Nephron (organoid): ENCODE measurements at regions not wholly inside any gene's neighbourhood (a gene's known extent, or its start where the extent isn't known, plus 50 kb on each side); places are given as distances from the start of the nearest gene placed in this dataset.

Experiments used
- H3K27ac Mint-ChIP-seq, 3 experiments: 2 replicates each; pipeline ENCODE4 v1.8.0; 2020; ENCODE audit warnings: mixed read lengths in 3 of 3, mild to moderate bottlenecking in 2 of 3, moderate library complexity in 1 of 3
- H3K27me3 Mint-ChIP-seq: 2 replicates; pipeline ENCODE4 v1.8.0; 2021; ENCODE audit warnings: low read depth, mild to moderate bottlenecking, moderate library complexity, mixed read lengths
- H3K36me3 Mint-ChIP-seq: 2 replicates; pipeline ENCODE4 v1.8.0; 2020; ENCODE audit warnings: low read depth, mixed read lengths
- H3K4me1 Mint-ChIP-seq: 2 replicates; pipeline ENCODE4 v1.8.0; 2020; ENCODE audit warnings: mixed read lengths
- H3K4me3 Mint-ChIP-seq, 3 experiments: 2 replicates each; pipeline ENCODE4 v1.8.0; 2020; ENCODE audit warnings: mild to moderate bottlenecking in 3 of 3, mixed read lengths in 3 of 3, moderate library complexity in 2 of 3
- H3K9me3 Mint-ChIP-seq: 2 replicates; pipeline ENCODE4 v1.8.0; 2020; ENCODE audit warnings: mixed read lengths
- CTCF ChIP-seq, 3 experiments: fragments of 200-600 bp; sonication (generic); IDR thresholded peaks; one replicate each; pipeline ENCODE4 v1.5.0; 2021; ENCODE audit warnings: antibody characterized with exemption in 3 of 3; ENCODE audit not compliant: unreplicated experiment in 3 of 3

- no peak overlapping the region for H3K27ac Mint-ChIP-seq
- no peaks in the 10 kb centered on the region for H3K9me3 Mint-ChIP-seq
- no peaks in the 10 kb centered on the region for H3K4me1 Mint-ChIP-seq
- peaks cover 4% of the 10 kb centered on the region for H3K27me3 Mint-ChIP-seq
- no peak overlapping the region for H3K4me3 Mint-ChIP-seq
- TF ChIP-seq CTCF (IDR thresholded peaks at IDR 0.05; ENCODE audit: unreplicated experiment in 3 of 3), result no peak
- H3K36me3 Mint-ChIP-seq, result no peaks in the 10 kb centered on the region
Measured at GRCh38 chr5:147068998-147069397, 165.8 kb upstream of the STK32A start.

- Mint-ChIP-seq H3K36me3 (no peaks in the 10 kb centered on the region), H3K4me3 (no peak overlapping the region), H3K4me1 (no peaks in the 10 kb centered on the region), H3K27me3 (peaks cover 4% of the 10 kb centered on the region), H3K9me3 (no peaks in the 10 kb centered on the region), H3K27ac (no peak overlapping the region)
- TF ChIP-seq CTCF (IDR thresholded peaks at IDR 0.05; ENCODE audit: unreplicated experiment in 3 of 3), result no peak
Measured at GRCh38 chr5:147072622-147073021, 162.2 kb upstream of the STK32A start.

GRCh38 chr5:147073098-147073497 is 161.7 kb upstream of the STK32A start:
- Mint-ChIP-seq H3K27me3 (peaks cover 4% of the 10 kb centered on the region), H3K4me3 (no peak overlapping the region), H3K9me3 (no peaks in the 10 kb centered on the region), H3K4me1 (no peaks in the 10 kb centered on the region), H3K27ac (no peak overlapping the region), H3K36me3 (no peaks in the 10 kb centered on the region)
- TF ChIP-seq CTCF (IDR thresholded peaks at IDR 0.05; ENCODE audit: unreplicated experiment in 3 of 3), result no peak

GRCh38 chr5:147075187-147075586 is 159.6 kb upstream of the STK32A start:
- TF ChIP-seq CTCF (IDR thresholded peaks at IDR 0.05; ENCODE audit: unreplicated experiment in 3 of 3), result no peak
- no peak overlapping the region for H3K27ac Mint-ChIP-seq
- no peak overlapping the region for H3K4me3 Mint-ChIP-seq

GRCh38 chr5:147080391-147080790 is 154.4 kb upstream of the STK32A start:
- H3K4me3 Mint-ChIP-seq, result no peak overlapping the region
- peaks cover 5% of the 10 kb centered on the region for H3K4me1 Mint-ChIP-seq
- TF ChIP-seq CTCF (IDR thresholded peaks at IDR 0.05; ENCODE audit: unreplicated experiment in 3 of 3), result no peak
- no peaks in the 10 kb centered on the region for H3K9me3 Mint-ChIP-seq
- H3K36me3 Mint-ChIP-seq, result no peaks in the 10 kb centered on the region
- H3K27ac Mint-ChIP-seq, result peak overlapping the region in 1 of 3 experiments; percentile 20
- H3K27me3 Mint-ChIP-seq, result no peaks in the 10 kb centered on the region

More at GRCh38 chr5:147075187-147075586, 159.6 kb upstream of the STK32A start:
- Mint-ChIP-seq H3K9me3 (no peaks in the 10 kb centered on the region), H3K36me3 (no peaks in the 10 kb centered on the region), H3K27me3 (peaks cover 4% of the 10 kb centered on the region), H3K4me1 (no peaks in the 10 kb centered on the region)

GRCh38 chr5:147081311-147081764 is 153.5 kb upstream of the STK32A start:
- Mint-ChIP-seq H3K27me3 (no peaks in the 10 kb centered on the region), H3K4me3 (no peak overlapping the region), H3K27ac (no peak overlapping the region), H3K4me1 (peaks cover 5% of the 10 kb centered on the region), H3K36me3 (no peaks in the 10 kb centered on the region), H3K9me3 (no peaks in the 10 kb centered on the region)
- TF ChIP-seq CTCF (IDR thresholded peaks at IDR 0.05; ENCODE audit: unreplicated experiment in 3 of 3), result no peak
